GM12878 (cell line): ENCODE measurements at regions not wholly inside any gene's neighbourhood (a gene's known extent, or its start where the extent isn't known, plus 50 kb on each side); places are given as distances from the start of the nearest gene placed in this dataset.

Experiments
- CHD4 ChIP-seq: fragments of 200-600 bp; sonication (generic); IDR thresholded peaks from 2 replicates; pipeline ENCODE4 v1.6.1; 2016; ENCODE audit warnings: mild to moderate bottlenecking
- CTCF ChIP-seq, 3 experiments: IDR thresholded peaks in 2 of 3; conservative IDR thresholded peaks in 1 of 3; 2 replicates each; pipeline ENCODE4 v1.5.1; 2011; ENCODE audit warnings: low read depth in 3 of 3, low read length in 3 of 3, mild to moderate bottlenecking in 3 of 3, control low read depth in 2 of 3, moderate library complexity in 2 of 3, inconsistent platforms in 1 of 3, mixed read lengths in 1 of 3; ENCODE audit not compliant: control insufficient read depth in 2 of 3, insufficient read depth in 1 of 3; ENCODE audit errors: extremely low read depth in 1 of 3
- ELK1 ChIP-seq: IDR thresholded peaks from 2 replicates; pipeline ENCODE4 v1.6.1; 2012; ENCODE audit warnings: low read depth, low read length, improper control_type of control experiment
- MEF2B ChIP-seq: fragments of 450-650 bp; IDR thresholded peaks from 2 replicates; pipeline ENCODE4 v1.6.1; 2018; ENCODE audit warnings: mild to moderate bottlenecking, moderate library complexity; ENCODE audit not compliant: partially characterized antibody, poor library complexity, severe bottlenecking
- POLR2AphosphoS5 ChIP-seq: IDR thresholded peaks from 2 replicates; pipeline ENCODE4 v1.6.1; 2011; ENCODE audit warnings: mild to moderate bottlenecking, low read length, inconsistent platforms
- TCF7 ChIP-seq: IDR thresholded peaks from 2 replicates; pipeline ENCODE4 v1.6.1; 2014; ENCODE audit warnings: antibody characterized with exemption, borderline replicate concordance
- ZNF24 ChIP-seq: fragments of 450-650 bp; IDR thresholded peaks from 2 replicates; pipeline ENCODE4 v1.6.1; 2017; ENCODE audit warnings: antibody characterized with exemption, mild to moderate bottlenecking
- ZNF274 ChIP-seq: IDR thresholded peaks from one replicate; pipeline ENCODE4 v1.8.0; 2011; ENCODE audit not compliant: insufficient read length, insufficient read depth
- TF ChIP-seq, protein P1 (sequence below): IDR thresholded peaks from 2 replicates; pipeline ENCODE4 v1.6.1; 2012; ENCODE audit warnings: low read depth, low read length, improper control_type of control experiment

DNA sequence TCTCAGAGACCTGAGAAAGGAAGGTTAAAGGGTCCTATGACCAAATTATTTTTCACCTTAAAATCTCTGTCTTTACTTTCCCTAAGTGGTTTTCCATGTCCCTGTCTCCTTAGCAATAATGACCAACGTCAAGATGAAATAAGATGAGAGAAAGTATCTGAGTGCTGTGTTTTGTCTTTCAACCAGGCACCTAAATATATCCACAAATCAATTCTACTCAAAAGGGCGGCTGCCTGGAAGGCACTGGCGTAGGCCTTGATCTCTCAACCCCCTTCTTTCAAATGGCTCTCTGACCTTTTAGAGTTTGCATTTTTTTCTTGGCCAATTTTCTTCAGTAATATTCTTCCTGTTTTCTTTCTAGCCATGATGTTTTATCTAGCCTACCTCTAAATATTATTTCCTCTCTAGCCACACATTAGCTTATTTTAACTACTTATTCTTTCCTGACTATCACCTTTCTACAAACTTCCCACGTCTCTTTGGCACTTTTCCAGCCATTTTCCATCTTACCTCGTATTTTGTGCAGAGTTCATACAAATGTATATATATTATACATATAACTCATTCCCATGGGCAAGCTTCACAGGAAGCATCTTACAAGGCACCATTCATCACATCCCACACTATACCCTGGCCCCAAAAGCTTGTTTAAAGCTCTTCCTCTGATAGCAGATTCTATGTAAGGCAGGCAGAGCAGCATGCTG is 204.5 kb downstream of the SNX18 start:
- TF ChIP-seq MEF2B (no peak), ZNF274 (no peak), CHD4 (no peak), ZNF24 (no peak), CTCF (IDR thresholded peaks at IDR 0.05 in 2 of 3, conservative IDR thresholded peaks at IDR 0.05 in 1 of 3; ENCODE audit: control insufficient read depth in 2 of 3, extremely low read depth in 1 of 3, insufficient read depth in 1 of 3, low read depth in 3 of 3, low read length in 3 of 3) (no peak), ELK1 (no peak), TCF7 (no peak), POLR2AphosphoS5 (no peak)
- TF ChIP-seq, protein P1, sequence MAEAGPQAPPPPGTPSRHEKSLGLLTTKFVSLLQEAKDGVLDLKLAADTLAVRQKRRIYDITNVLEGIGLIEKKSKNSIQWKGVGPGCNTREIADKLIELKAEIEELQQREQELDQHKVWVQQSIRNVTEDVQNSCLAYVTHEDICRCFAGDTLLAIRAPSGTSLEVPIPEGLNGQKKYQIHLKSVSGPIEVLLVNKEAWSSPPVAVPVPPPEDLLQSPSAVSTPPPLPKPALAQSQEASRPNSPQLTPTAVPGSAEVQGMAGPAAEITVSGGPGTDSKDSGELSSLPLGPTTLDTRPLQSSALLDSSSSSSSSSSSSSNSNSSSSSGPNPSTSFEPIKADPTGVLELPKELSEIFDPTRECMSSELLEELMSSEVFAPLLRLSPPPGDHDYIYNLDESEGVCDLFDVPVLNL, result no peak
